HG03354 (cell line): ENCODE measurements at regions not wholly inside any gene's neighbourhood (a gene's known extent, or its start where the extent isn't known, plus 50 kb on each side); places are given as distances from the start of the nearest gene placed in this dataset.

ENCODE experiments used
- ATAC-seq: cut with Tn5 transposase; IDR thresholded peaks from one replicate; pipeline ENCODE4 v1.9.1; 2021; ENCODE audit warnings: mild to moderate bottlenecking; ENCODE audit not compliant: unreplicated experiment, poor library complexity, severe bottlenecking

GRCh38 chr15:31485431-31485830 lies 158.8 kb downstream of the KLF13 start:
- no peak for ATAC-seq

- no peak for ATAC-seq
Measured at GRCh38 chr15:31485911-31486461, 159.4 kb downstream of the KLF13 start.

- no peak for ATAC-seq
Measured at GRCh38 chr15:31486506-31486905, 159.9 kb downstream of the KLF13 start.

- no peak for ATAC-seq
Measured at GRCh38 chr15:31486906-31487695, 160.5 kb downstream of the KLF13 start.

GRCh38 chr15:31487811-31488436 lies 161.3 kb downstream of the KLF13 start:
- peak; percentile 42 for ATAC-seq

- peak; percentile 59 for ATAC-seq
Measured at GRCh38 chr15:31488437-31489204, 162.0 kb downstream of the KLF13 start.

- ATAC-seq = no peak
Measured at GRCh38 chr15:31489281-31489680, 162.6 kb downstream of the KLF13 start.

- ATAC-seq = no peak
Measured at GRCh38 chr15:31489801-31490646, 163.4 kb downstream of the KLF13 start.

- ATAC-seq = no peak
Measured at GRCh38 chr15:31494786-31495185, 168.2 kb downstream of the KLF13 start.

- ATAC-seq = no peak
Measured at GRCh38 chr15:31495281-31495680, 168.6 kb downstream of the KLF13 start.

GRCh38 chr15:31497838-31498237 lies 171.2 kb downstream of the KLF13 start:
- ATAC-seq = no peak

- ATAC-seq = no peak
Measured at GRCh38 chr15:31498329-31498728, 171.7 kb downstream of the KLF13 start.

GRCh38 chr15:31498756-31499155 lies 172.1 kb downstream of the KLF13 start:
- ATAC-seq = no peak

- no peak for ATAC-seq
Measured at GRCh38 chr15:31499236-31499952, 172.8 kb downstream of the KLF13 start.

GRCh38 chr15:31499953-31500765 lies 173.5 kb downstream of the KLF13 start:
- ATAC-seq = no peak

- no peak for ATAC-seq
Measured at GRCh38 chr15:31500766-31501449, 174.3 kb downstream of the KLF13 start.

GRCh38 chr15:31501536-31502157 lies 175.0 kb downstream of the KLF13 start:
- no peak for ATAC-seq
